PC-3 (cell line): ENCODE measurements at regions not wholly inside any gene's neighbourhood (a gene's known extent, or its start where the extent isn't known, plus 50 kb on each side); places are given as distances from the start of the nearest gene placed in this dataset.
"Not testable (repeated sequence)": the region's sequence is repeated elsewhere in the genome, so short reads cannot be mapped to it uniquely, and the experiment has no call there.

Experiments used
- ATAC-seq: fragments of 200-7000 bp; cut with Tn5 transposase; 2 replicates; pipeline ENCODE4 v1.9.1; 2020; ENCODE audit warnings: mild to moderate bottlenecking, moderate library complexity
- BruUV-seq: library from RNA; stranded (reverse); fragments of 400-500 nt; replicated peaks from 2 replicates; lab custom pipeline; 2021; lab: Mats Ljungman, UMichigan
- CTCF ChIA-PET: fragments of 300-600 bp; sonication (Branson Sonifier 250); formaldehyde crosslinking; loops from one replicate; lab custom pipeline; 2022; ENCODE audit warnings: antibody characterized with exemption; lab: Charles Lee
- POLR2A ChIA-PET: fragments of 300-600 bp; sonication (Branson Sonifier 250); formaldehyde crosslinking; loops from one replicate; lab custom pipeline; 2022; ENCODE audit warnings: antibody characterized with exemption; ENCODE audit not compliant: unreplicated experiment; lab: Charles Lee
- DNase-seq: peaks from one replicate; pipeline ENCODE4 v3.0.0-alpha.2; 2015
- H2AFZ ChIP-seq: fragments of 300-600 bp; sonication (generic); 2 replicates; pipeline ENCODE4 v1.6.0; 2016; ENCODE audit warnings: antibody characterized with exemption, low read length
- H3F3A ChIP-seq: fragments of 300-600 bp; sonication (generic); one replicate; pipeline ENCODE4 v1.6.0; 2017; ENCODE audit warnings: antibody characterized with exemption, low read length, control low read depth, mild to moderate bottlenecking; ENCODE audit not compliant: unreplicated experiment
- H3K27ac ChIP-seq: fragments of 300-600 bp; sonication (generic); 2 replicates; pipeline ENCODE4 v1.5.1; 2016; ENCODE audit warnings: mild to moderate bottlenecking, low read length
- H3K27me3 ChIP-seq: fragments of 300-600 bp; sonication (generic); 2 replicates; pipeline ENCODE4 v1.6.1; 2016; ENCODE audit warnings: low read length, mixed read lengths
- H3K36me3 ChIP-seq: fragments of 300-600 bp; sonication (generic); 2 replicates; pipeline ENCODE4 v1.6.1; 2016; ENCODE audit warnings: low read depth, mixed run types, low read length, mixed read lengths
- H3K4me1 ChIP-seq: fragments of 300-600 bp; sonication (generic); 2 replicates; pipeline ENCODE4 v1.5.1; 2016; ENCODE audit warnings: low read length; ENCODE audit not compliant: insufficient read depth
- H3K4me2 ChIP-seq: fragments of 300-600 bp; sonication (generic); 2 replicates; pipeline ENCODE4 v1.6.0; 2016; ENCODE audit warnings: low read length
- H3K4me3 ChIP-seq: fragments of 300-600 bp; sonication (generic); 2 replicates; pipeline ENCODE4 v1.5.1; 2016; ENCODE audit warnings: mild to moderate bottlenecking, low read length, mixed read lengths
- H3K79me2 ChIP-seq: fragments of 300-600 bp; sonication (generic); 2 replicates; pipeline ENCODE4 v1.6.1; 2017; ENCODE audit warnings: low read length, mixed read lengths
- H3K9ac ChIP-seq: fragments of 300-600 bp; sonication (generic); 2 replicates; pipeline ENCODE4 v1.6.0; 2016; ENCODE audit warnings: mild to moderate bottlenecking, low read length
- H3K9me2 ChIP-seq: fragments of 300-600 bp; sonication (generic); replicated peaks from 2 replicates; pipeline ENCODE4 v1.6.1; 2016; ENCODE audit warnings: mixed run types, low read length, mixed read lengths
- H3K9me3 ChIP-seq: fragments of 300-600 bp; sonication (generic); 2 replicates; pipeline ENCODE4 v1.6.1; 2016; ENCODE audit warnings: low read length, mixed read lengths
- H4K20me1 ChIP-seq: fragments of 300-600 bp; sonication (generic); 2 replicates; pipeline ENCODE4 v1.6.1; 2016; ENCODE audit warnings: low read length, mixed read lengths
- intact Hi-C: fragments of 100-400 bp; cut with micrococcal nuclease; formaldehyde crosslinking; loops from 2 replicates; pipeline ENCODE4 v1.9.0; 2023

GRCh38 chr11:67940440-67940839 lies 63.5 kb downstream of the UNC93B1 start:
- H3K4me3 ChIP-seq, H3K27ac ChIP-seq, H3K4me1 ChIP-seq, H3K4me2 ChIP-seq, H3F3A ChIP-seq, H4K20me1 ChIP-seq, DNase-seq, POLR2A ChIA-PET, intact Hi-C loops, ATAC-seq, H2AFZ ChIP-seq, H3K9ac ChIP-seq, H3K36me3 ChIP-seq, H3K9me3 ChIP-seq, H3K79me2 ChIP-seq, BruUV-seq, H3K27me3 ChIP-seq, H3K9me2 ChIP-seq, CTCF ChIA-PET: not testable (repeated sequence)

- BruUV-seq, H3K79me2 ChIP-seq, H4K20me1 ChIP-seq, H3K9me3 ChIP-seq, H3F3A ChIP-seq, DNase-seq, H3K4me1 ChIP-seq, H3K4me2 ChIP-seq, ATAC-seq, H2AFZ ChIP-seq, H3K9ac ChIP-seq, CTCF ChIA-PET, H3K9me2 ChIP-seq, POLR2A ChIA-PET, intact Hi-C loops, H3K36me3 ChIP-seq, H3K27ac ChIP-seq, H3K4me3 ChIP-seq: not testable (repeated sequence)
- H3K27me3 ChIP-seq: peaks cover 11% of the 10 kb centered on the region
Observed at GRCh38 chr11:67938964-67939363, 64.9 kb downstream of the UNC93B1 start.

- ATAC-seq, CTCF ChIA-PET, BruUV-seq, H3K4me2 ChIP-seq, H3K27ac ChIP-seq, intact Hi-C loops, POLR2A ChIA-PET, H4K20me1 ChIP-seq, DNase-seq, H3K4me3 ChIP-seq, H2AFZ ChIP-seq, H3F3A ChIP-seq, H3K9me2 ChIP-seq, H3K4me1 ChIP-seq, H3K79me2 ChIP-seq, H3K36me3 ChIP-seq, H3K9me3 ChIP-seq, H3K9ac ChIP-seq: not testable (repeated sequence)
- peaks cover 11% of the 10 kb centered on the region for H3K27me3 ChIP-seq
Observed at GRCh38 chr11:67938371-67938770, 65.5 kb downstream of the UNC93B1 start.

- H3K4me1 ChIP-seq, BruUV-seq, H3K36me3 ChIP-seq, H3K9me2 ChIP-seq, H3K9ac ChIP-seq, H3K9me3 ChIP-seq, DNase-seq, H3K27ac ChIP-seq, H2AFZ ChIP-seq, POLR2A ChIA-PET, H3F3A ChIP-seq, CTCF ChIA-PET, H4K20me1 ChIP-seq, H3K79me2 ChIP-seq, intact Hi-C loops, H3K4me2 ChIP-seq, H3K4me3 ChIP-seq, ATAC-seq: not testable (repeated sequence)
- peaks cover 12% of the 10 kb centered on the region; the same call in 1 of the 2 replicates for H3K27me3 ChIP-seq
Observed at GRCh38 chr11:67923565-67923964, 80.3 kb downstream of the UNC93B1 start.

GRCh38 chr11:67920546-67920945 lies 83.4 kb downstream of the UNC93B1 start:
- H3K9ac ChIP-seq, intact Hi-C loops, H3K9me2 ChIP-seq, H3K36me3 ChIP-seq, H3K4me1 ChIP-seq, DNase-seq, H3K79me2 ChIP-seq, H3K4me2 ChIP-seq, H3F3A ChIP-seq, ATAC-seq, H3K4me3 ChIP-seq, H4K20me1 ChIP-seq, BruUV-seq, POLR2A ChIA-PET, H3K9me3 ChIP-seq, H2AFZ ChIP-seq, H3K27ac ChIP-seq, CTCF ChIA-PET: not testable (repeated sequence)
- H3K27me3 ChIP-seq: peaks cover 12% of the 10 kb centered on the region; the same call in 1 of the 2 replicates

- H3K27me3 ChIP-seq, intact Hi-C loops, H3K36me3 ChIP-seq, H3K4me2 ChIP-seq, DNase-seq, ATAC-seq, H3K9ac ChIP-seq, H2AFZ ChIP-seq, CTCF ChIA-PET, H3K4me1 ChIP-seq, H3F3A ChIP-seq, BruUV-seq, POLR2A ChIA-PET, H3K79me2 ChIP-seq, H3K4me3 ChIP-seq, H3K9me2 ChIP-seq, H4K20me1 ChIP-seq, H3K9me3 ChIP-seq, H3K27ac ChIP-seq: not testable (repeated sequence)
Observed at GRCh38 chr11:67912184-67912583, 91.7 kb downstream of the UNC93B1 start.

- ATAC-seq, H3K27me3 ChIP-seq: not testable (repeated sequence)
Observed at GRCh38 chr11:67911211-67911610, 92.7 kb downstream of the UNC93B1 start.

More at GRCh38 chr11:67911211-67911610, 92.7 kb downstream of the UNC93B1 start:
- H3F3A ChIP-seq, H3K4me2 ChIP-seq, POLR2A ChIA-PET, BruUV-seq, H3K9me3 ChIP-seq, DNase-seq, H3K9ac ChIP-seq, H3K4me3 ChIP-seq, H3K36me3 ChIP-seq, H4K20me1 ChIP-seq, H3K4me1 ChIP-seq, CTCF ChIA-PET, H2AFZ ChIP-seq, H3K79me2 ChIP-seq, H3K9me2 ChIP-seq, H3K27ac ChIP-seq, intact Hi-C loops: not testable (repeated sequence)
